ENCODE measurements at regions not wholly inside any gene's neighbourhood (a gene's known extent, or its start where the extent isn't known, plus 50 kb on each side); places are given as distances from the start of the nearest gene placed in this dataset.
A peak's percentile ranks its signal among the peaks of the same experiment; 100 is the strongest.

DNA sequence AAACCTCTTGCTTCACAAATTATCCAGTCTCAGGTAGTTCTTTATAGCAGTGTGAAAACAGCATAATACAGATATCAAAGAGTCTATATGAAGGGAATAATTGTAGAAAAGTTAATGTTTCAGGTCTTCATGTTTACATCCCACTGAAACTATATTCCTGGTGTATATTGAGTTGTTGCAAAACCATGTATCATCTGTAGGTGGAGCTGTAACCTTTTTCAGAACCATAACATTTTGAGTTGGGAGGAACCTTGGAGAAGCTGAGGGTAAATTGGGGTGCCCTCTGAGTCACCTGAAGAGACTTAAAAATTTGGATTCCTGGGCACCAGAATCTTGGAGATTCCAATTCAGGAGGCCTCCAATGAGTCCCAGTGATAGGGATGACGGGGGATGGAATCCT is 51.9 kb upstream of the TAPT1 start:
- Histone ChIP-seq H3K27ac (ENCODE audit: low read depth, low read length) (no peak overlapping the region), H3K4me1 (ENCODE audit: control insufficient read depth, insufficient read depth, low read length) (no peaks in the 10 kb centered on the region), H3K36me3 (ENCODE audit: control insufficient read depth, insufficient read depth, low read length) (no peaks in the 10 kb centered on the region), H3K9me3 (ENCODE audit: control insufficient read depth, low read length) (peaks cover 38% of the 10 kb centered on the region), H3K4me3 (ENCODE audit: low read length) (no peak overlapping the region), H3K9ac (ENCODE audit: extremely low read depth, low read length, poor library complexity, severe bottlenecking) (no peak overlapping the region), H3K27me3 (ENCODE audit: control insufficient read depth, insufficient read depth, low read length, poor library complexity, severe bottlenecking) (no peaks in the 10 kb centered on the region)
- Mint-ChIP-seq H3K27ac (no peak overlapping the region), H3K9me3 (peaks cover 56% of the 10 kb centered on the region), H3K4me1 (no peaks in the 10 kb centered on the region), H3K36me3 (ENCODE audit: low read depth) (peaks cover 32% of the 10 kb centered on the region), H3K27me3 (ENCODE audit: insufficient read depth) (no peaks in the 10 kb centered on the region), H3K4me3 (no peak overlapping the region)
- peak; percentile 58 for TF ChIP-seq CTCF (conservative IDR thresholded peaks at IDR 0.05)
- DNase-seq = no peak
- 88% methylated on average over 1 of the region's 1 CpG; no CpG with 5 or more reads in 1 of the 2 experiments for WGBS, 2 experiments (ENCODE audit: insufficient coverage in 1 of 2, insufficient read length in 1 of 2)

Data from endodermal cell (in vitro differentiated cells).